ENCODE measurements at regions not wholly inside any gene's neighbourhood (a gene's known extent, or its start where the extent isn't known, plus 50 kb on each side); places are given as distances from the start of the nearest gene placed in this dataset.
A peak's percentile ranks its signal among the peaks of the same experiment; 100 is the strongest.
"Not testable (repeated sequence)": the region's sequence is repeated elsewhere in the genome, so short reads cannot be mapped to it uniquely, and the experiment has no call there.

DNA sequence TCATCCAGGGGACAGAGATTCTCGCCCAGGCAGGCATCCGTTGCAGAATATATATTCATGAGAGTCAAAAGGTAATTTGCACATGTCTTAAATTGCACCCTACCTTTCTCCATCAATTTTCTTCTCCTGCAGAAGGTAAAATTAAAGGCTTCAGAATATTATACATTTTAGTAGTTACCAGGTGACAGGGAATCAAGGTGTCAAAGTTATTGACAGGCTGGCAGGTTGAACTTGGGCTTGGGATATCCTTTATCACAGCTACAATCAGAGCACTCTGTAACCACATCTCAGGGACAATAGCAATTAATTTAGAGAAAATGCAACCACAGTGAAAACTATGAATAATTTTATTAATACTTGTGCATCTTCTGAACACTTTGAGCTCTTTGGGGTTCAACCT, 66.9 kb upstream of the GSC start:
- no peak for DNase-seq (ENCODE audit: low read depth)

DNA sequence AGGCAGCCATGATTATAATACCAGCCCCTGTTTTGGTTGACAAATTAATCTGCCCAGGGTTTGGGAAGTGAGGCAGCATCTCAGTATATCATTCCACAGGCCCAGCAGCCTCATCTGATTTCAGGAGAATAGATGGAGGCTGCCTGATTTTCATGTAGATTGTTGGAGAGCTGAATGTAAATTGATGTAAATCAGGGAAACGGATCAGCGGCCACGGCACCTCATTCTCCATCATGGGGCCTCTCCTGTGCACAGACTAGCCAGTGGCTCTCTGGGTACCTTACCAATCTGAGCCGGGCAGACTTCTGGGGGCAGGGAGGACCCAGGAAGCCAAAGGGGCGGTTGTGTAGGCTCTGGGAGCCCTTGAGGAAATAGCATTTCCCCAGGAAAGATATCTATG, 63.7 kb upstream of the GSC start:
- no peak for DNase-seq (ENCODE audit: low read depth)

DNA sequence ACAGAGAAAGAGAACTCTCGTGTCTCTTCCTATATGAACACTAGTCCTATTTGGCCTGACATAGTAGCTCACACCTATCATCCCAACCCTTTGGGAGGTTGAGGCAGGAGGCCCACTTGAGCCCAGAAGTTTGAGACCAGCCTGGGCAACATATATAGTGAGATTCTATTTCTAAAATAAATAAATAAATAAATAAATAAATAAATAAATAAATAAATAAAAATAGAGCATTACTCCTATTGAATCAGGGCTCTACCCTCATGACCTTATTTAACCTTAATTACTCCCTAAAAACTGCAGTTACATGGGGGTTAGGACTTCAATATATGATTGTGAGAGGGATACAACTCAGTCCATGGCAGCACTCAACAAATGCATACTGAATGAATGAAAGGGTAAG, 61.2 kb upstream of the GSC start:
- DNase-seq (ENCODE audit: low read depth): no peak

- no peak for DNase-seq (ENCODE audit: low read depth)
Observed at GRCh38 chr14:94827711-94828447, 58.0 kb upstream of the GSC start.

DNA sequence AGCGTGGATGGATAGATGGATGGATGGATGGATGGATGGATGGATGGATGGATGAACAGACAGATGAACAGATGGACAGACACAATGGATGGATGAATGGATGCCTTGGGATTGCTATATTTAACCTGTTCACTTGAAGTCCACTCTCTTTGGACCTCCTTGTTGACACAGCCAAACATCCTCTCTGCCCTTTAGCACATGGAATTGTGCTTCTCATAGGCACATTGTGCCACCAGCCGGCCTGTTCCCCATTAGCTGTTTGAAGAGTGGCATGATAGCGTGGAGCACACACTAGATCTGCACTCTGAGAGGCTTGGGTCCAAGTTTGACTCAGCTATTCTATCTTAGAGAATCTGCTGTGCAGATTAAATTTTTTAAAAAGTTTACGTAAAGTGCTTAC, 56.9 kb upstream of the GSC start:
- no peak for DNase-seq (ENCODE audit: low read depth)

DNA sequence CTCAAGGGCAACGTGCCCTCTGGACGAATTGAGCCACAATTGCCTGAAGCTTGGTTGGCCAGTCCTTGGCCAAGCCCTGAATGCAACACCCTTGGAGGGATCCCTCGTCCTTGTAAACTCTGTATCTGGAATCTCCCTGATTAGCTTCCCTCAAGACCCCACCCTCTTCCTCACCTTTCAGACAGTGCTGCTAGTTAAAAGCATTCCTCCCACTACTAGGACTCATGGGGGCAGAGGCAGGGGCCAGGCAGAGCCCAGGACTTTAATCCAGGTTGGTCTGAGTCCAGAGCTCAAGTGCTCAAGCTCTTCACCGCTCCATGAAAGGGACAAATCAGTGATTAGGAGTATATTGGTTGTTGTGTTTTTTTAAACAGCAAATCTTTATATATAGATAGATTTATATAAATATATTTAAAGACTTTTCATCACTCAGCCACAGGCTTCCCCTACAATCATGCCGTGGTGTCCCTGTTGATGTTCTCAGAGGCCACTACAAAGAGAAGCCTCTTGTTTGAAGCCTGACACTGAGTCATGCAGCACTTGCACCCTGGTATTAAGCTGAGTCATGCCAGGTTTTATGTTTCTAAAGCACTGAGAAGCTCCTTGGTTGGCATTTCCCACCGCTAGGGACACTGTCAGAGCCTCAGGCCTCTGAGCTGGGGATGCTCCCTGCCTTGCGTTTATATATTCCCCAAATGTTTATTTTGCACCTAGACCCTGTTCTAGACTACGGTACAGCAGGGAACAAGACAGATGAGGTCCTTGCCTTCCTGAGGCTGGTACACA, 53.8 kb upstream of the GSC start:
- peak; percentile 36 for DNase-seq (ENCODE audit: low read depth)

DNA sequence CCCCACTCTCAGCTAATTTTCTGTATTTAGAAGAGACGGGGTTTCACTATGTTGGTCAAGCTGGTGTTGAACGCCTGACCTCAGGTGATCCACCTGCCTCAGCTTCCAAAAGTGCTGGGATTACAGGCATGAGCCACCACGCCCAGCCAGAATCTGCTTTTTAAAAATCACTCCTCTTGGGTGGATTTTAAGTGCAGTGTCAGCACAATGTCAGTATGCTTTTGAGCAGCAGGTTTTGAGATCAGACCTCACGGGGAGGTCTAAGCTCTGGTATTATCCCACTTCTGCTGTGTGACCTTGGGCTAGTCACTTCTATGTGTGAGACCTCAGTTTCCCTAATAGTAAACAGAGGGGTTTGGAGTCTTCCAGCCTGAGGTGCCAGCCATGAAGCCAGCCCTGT, 51.8 kb upstream of the GSC start:
- no peak for DNase-seq (ENCODE audit: low read depth)

GRCh38 chr14:94820932-94821331, 51.0 kb upstream of the GSC start:
- DNase-seq (ENCODE audit: low read depth): not testable (repeated sequence)
